Suprapubic skin (tissue), 4 donors: ENCODE measurements at regions not wholly inside any gene's neighbourhood (a gene's known extent, or its start where the extent isn't known, plus 50 kb on each side); places are given as distances from the start of the nearest gene placed in this dataset.

Experiments
- DNase-seq, 2 donors: peaks; one replicate each; pipeline ENCODE4 v3.0.0-alpha.2; 2019; ENCODE audit warnings: low spot score in 2 of 2
- H3K27ac ChIP-seq: fragments of 200-600 bp; sonication (generic); one replicate; pipeline ENCODE4 v1.5.1; 2019
- H3K27me3 ChIP-seq: fragments of 200-600 bp; sonication (generic); one replicate; pipeline ENCODE4 v1.5.1; 2019
- H3K36me3 ChIP-seq: fragments of 200-600 bp; sonication (generic); one replicate; pipeline ENCODE4 v1.5.1; 2019
- H3K4me1 ChIP-seq: fragments of 200-600 bp; sonication (generic); one replicate; pipeline ENCODE4 v1.5.1; 2019
- H3K4me3 ChIP-seq: fragments of 200-600 bp; sonication (generic); one replicate; pipeline ENCODE4 v1.5.1; 2019; ENCODE audit warnings: mild to moderate bottlenecking
- H3K9me3 ChIP-seq: fragments of 200-600 bp; sonication (generic); one replicate; pipeline ENCODE4 v1.5.1; 2019
- EP300 ChIP-seq: sonication (generic); formaldehyde crosslinking; IDR thresholded peaks from one replicate; pipeline ENCODE4 v1.6.1; 2017; ENCODE audit warnings: antibody characterized with exemption
- POLR2A ChIP-seq, 2 donors: fragments of 450-650 bp; IDR thresholded peaks; one replicate each; pipeline ENCODE4 v1.6.1; 2017; ENCODE audit warnings: antibody characterized with exemption in 2 of 2, mild to moderate bottlenecking in 2 of 2, moderate library complexity in 2 of 2
- POLR2AphosphoS5 ChIP-seq, 3 donors: sonication (generic); formaldehyde crosslinking; IDR thresholded peaks; one replicate each; pipeline ENCODE4 v1.6.1; 2017; ENCODE audit warnings: antibody characterized with exemption in 3 of 3
- WGBS: methylation state at CpG from one replicate; pipeline ENCODE4 v1.1.5; 2018; 5-methylcytosine and 5-hydroxymethylcytosine counted together
- TF ChIP-seq, protein P1 (sequence below), 2 donors: fragments of 200-600 bp in 1 of 2; fragments of 450-650 bp in 1 of 2; sonication (generic) in 1 of 2; IDR thresholded peaks; one replicate each; pipeline ENCODE4 v1.5.1; 2016 to 2019; ENCODE audit warnings: antibody characterized with exemption in 2 of 2, mild to moderate bottlenecking in 1 of 2, moderate library complexity in 1 of 2

GRCh38 chr14:27223906-27224305, 626.1 kb upstream of the NOVA1 start:
- H3K27me3 ChIP-seq = no peaks in the 10 kb centered on the region
- DNase-seq = no peak
- no peak for TF ChIP-seq EP300
- TF ChIP-seq POLR2A (IDR thresholded peaks at IDR 0.05) = no peak
- no peak for TF ChIP-seq POLR2AphosphoS5 (IDR thresholded peaks at IDR 0.05)
- H3K27ac ChIP-seq = no peak overlapping the region
- no peak overlapping the region for H3K4me3 ChIP-seq
- no peaks in the 10 kb centered on the region for H3K4me1 ChIP-seq
- H3K36me3 ChIP-seq = no peaks in the 10 kb centered on the region
- peaks cover 2% of the 10 kb centered on the region for H3K9me3 ChIP-seq

GRCh38 chr14:27228053-27228452, 630.2 kb upstream of the NOVA1 start:
- DNase-seq = no peak

GRCh38 chr14:27234331-27234730, 636.5 kb upstream of the NOVA1 start:
- TF ChIP-seq, protein P1, sequence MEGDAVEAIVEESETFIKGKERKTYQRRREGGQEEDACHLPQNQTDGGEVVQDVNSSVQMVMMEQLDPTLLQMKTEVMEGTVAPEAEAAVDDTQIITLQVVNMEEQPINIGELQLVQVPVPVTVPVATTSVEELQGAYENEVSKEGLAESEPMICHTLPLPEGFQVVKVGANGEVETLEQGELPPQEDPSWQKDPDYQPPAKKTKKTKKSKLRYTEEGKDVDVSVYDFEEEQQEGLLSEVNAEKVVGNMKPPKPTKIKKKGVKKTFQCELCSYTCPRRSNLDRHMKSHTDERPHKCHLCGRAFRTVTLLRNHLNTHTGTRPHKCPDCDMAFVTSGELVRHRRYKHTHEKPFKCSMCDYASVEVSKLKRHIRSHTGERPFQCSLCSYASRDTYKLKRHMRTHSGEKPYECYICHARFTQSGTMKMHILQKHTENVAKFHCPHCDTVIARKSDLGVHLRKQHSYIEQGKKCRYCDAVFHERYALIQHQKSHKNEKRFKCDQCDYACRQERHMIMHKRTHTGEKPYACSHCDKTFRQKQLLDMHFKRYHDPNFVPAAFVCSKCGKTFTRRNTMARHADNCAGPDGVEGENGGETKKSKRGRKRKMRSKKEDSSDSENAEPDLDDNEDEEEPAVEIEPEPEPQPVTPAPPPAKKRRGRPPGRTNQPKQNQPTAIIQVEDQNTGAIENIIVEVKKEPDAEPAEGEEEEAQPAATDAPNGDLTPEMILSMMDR (IDR thresholded peaks at IDR 0.05) = no peak
- TF ChIP-seq POLR2AphosphoS5 (IDR thresholded peaks at IDR 0.05) = no peak
- no peak for TF ChIP-seq EP300
- Histone ChIP-seq H3K36me3 (no peaks in the 10 kb centered on the region), H3K4me1 (no peaks in the 10 kb centered on the region), H3K9me3 (no peaks in the 10 kb centered on the region), H3K4me3 (no peak overlapping the region), H3K27me3 (no peaks in the 10 kb centered on the region), H3K27ac (no peak overlapping the region)
- 69% methylated on average over 4 of the region's 4 CpGs for WGBS
- DNase-seq = no peak

More at GRCh38 chr14:27228053-27228452, 630.2 kb upstream of the NOVA1 start:
- Histone ChIP-seq H3K36me3 (no peaks in the 10 kb centered on the region), H3K4me1 (no peaks in the 10 kb centered on the region), H3K27ac (no peak overlapping the region), H3K4me3 (no peak overlapping the region), H3K9me3 (peaks cover 2% of the 10 kb centered on the region), H3K27me3 (no peaks in the 10 kb centered on the region)
- TF ChIP-seq POLR2A (IDR thresholded peaks at IDR 0.05) (no peak), EP300 (no peak)

DNA sequence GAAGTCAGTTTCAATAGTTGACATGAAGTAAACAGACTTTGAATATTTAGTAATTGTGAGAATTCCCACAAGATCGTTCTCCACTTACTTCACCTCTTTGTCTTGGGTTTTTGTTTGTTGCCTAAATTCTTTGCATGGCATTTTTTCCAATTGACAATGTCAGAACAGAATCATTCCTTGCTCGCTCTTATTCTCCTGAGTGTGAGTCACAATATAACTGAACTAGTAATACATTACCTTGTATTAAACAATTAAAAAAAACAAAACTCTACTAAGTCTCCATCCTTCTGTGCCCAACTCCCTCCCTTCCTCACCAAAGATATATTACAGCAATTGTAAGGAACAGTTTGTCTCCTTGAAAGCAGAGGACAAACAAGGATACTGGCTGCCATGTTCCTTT, 638.8 kb upstream of the NOVA1 start:
- no peaks in the 10 kb centered on the region for H3K36me3 ChIP-seq
- no peak overlapping the region for H3K4me3 ChIP-seq
- no peaks in the 10 kb centered on the region for H3K4me1 ChIP-seq
- WGBS = 82% methylated on average over 2 of the region's 2 CpGs
- DNase-seq = no peak
- H3K27ac ChIP-seq = no peak overlapping the region
- no peaks in the 10 kb centered on the region for H3K9me3 ChIP-seq
- TF ChIP-seq POLR2A (IDR thresholded peaks at IDR 0.05) = no peak
- no peak for TF ChIP-seq EP300
- TF ChIP-seq, protein P1 (IDR thresholded peaks at IDR 0.05) = no peak
- TF ChIP-seq POLR2AphosphoS5 (IDR thresholded peaks at IDR 0.05) = no peak
- H3K27me3 ChIP-seq = no peaks in the 10 kb centered on the region

- no peaks in the 10 kb centered on the region for H3K4me1 ChIP-seq
- H3K9me3 ChIP-seq = no peaks in the 10 kb centered on the region
- DNase-seq = no peak
- TF ChIP-seq, protein P1 (IDR thresholded peaks at IDR 0.05) = no peak
- TF ChIP-seq POLR2AphosphoS5 (IDR thresholded peaks at IDR 0.05) (no peak), POLR2A (IDR thresholded peaks at IDR 0.05) (no peak), EP300 (no peak)
- no peaks in the 10 kb centered on the region for H3K27me3 ChIP-seq
- WGBS = 67% methylated on average over 3 of the region's 3 CpGs
- no peak overlapping the region for H3K4me3 ChIP-seq
- no peaks in the 10 kb centered on the region for H3K36me3 ChIP-seq
- H3K27ac ChIP-seq = no peak overlapping the region
Measured at GRCh38 chr14:27242874-27243273, 645.0 kb upstream of the NOVA1 start.

DNA sequence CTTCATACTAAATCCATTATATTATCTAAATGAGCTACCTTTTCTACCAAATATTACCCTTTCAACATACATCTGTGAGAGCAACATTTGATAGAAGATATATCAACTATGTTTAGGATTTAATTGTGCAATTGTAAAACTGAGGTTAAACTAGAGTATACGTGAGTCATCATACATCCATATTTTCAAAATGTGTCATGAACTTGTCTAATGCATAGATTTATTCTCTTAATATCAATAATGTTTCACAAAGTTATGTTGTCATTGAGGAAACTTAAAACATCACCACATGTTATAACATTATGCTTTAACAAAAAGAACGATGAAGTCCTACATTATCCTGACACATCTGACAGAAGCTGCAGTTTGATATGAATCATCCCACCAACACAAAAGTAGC, 645.5 kb upstream of the NOVA1 start:
- Histone ChIP-seq H3K9me3 (no peaks in the 10 kb centered on the region), H3K27me3 (no peaks in the 10 kb centered on the region), H3K27ac (no peak overlapping the region), H3K4me3 (no peak overlapping the region), H3K4me1 (no peaks in the 10 kb centered on the region), H3K36me3 (no peaks in the 10 kb centered on the region)
- no peak for DNase-seq
- WGBS = 75% methylated on average over 2 of the region's 2 CpGs
- TF ChIP-seq POLR2A (IDR thresholded peaks at IDR 0.05) (no peak), POLR2AphosphoS5 (IDR thresholded peaks at IDR 0.05) (no peak), EP300 (no peak)
- TF ChIP-seq, protein P1 (IDR thresholded peaks at IDR 0.05) = no peak
